ENCODE measurements at regions not wholly inside any gene's neighbourhood (a gene's known extent, or its start where the extent isn't known, plus 50 kb on each side); places are given as distances from the start of the nearest gene placed in this dataset.

- Mint-ChIP-seq H3K9me3 (ENCODE audit: low read depth) (peaks cover 12% of the 10 kb centered on the region), H3K27me3 (no peaks in the 10 kb centered on the region), H3K36me3 (ENCODE audit: insufficient read depth) (no peaks in the 10 kb centered on the region), H3K27ac (peak overlapping the region; percentile 67), H3K4me3 (ENCODE audit: low read depth) (no peak overlapping the region), H3K4me1 (ENCODE audit: low read depth) (peaks cover 22% of the 10 kb centered on the region)
- no peak for TF ChIP-seq CTCF (IDR thresholded peaks at IDR 0.05; ENCODE audit: unreplicated experiment)
- no peak for DNase-seq (ENCODE audit: low spot score, unreplicated experiment)
Observed at GRCh38 chr14:27040552-27040951, 442.7 kb upstream of the NOVA1 start.

GRCh38 chr14:27049701-27050100 lies 451.9 kb upstream of the NOVA1 start:
- Mint-ChIP-seq H3K4me1 (ENCODE audit: low read depth) (peaks cover 11% of the 10 kb centered on the region), H3K9me3 (ENCODE audit: low read depth) (peaks cover 11% of the 10 kb centered on the region), H3K27ac (no peak overlapping the region), H3K4me3 (ENCODE audit: low read depth) (no peak overlapping the region), H3K27me3 (no peaks in the 10 kb centered on the region), H3K36me3 (ENCODE audit: insufficient read depth) (no peaks in the 10 kb centered on the region)
- no peak for TF ChIP-seq CTCF (IDR thresholded peaks at IDR 0.05; ENCODE audit: unreplicated experiment)
- DNase-seq (ENCODE audit: low spot score, unreplicated experiment) = no peak

GRCh38 chr14:27050208-27050607 lies 452.4 kb upstream of the NOVA1 start:
- H3K4me3 Mint-ChIP-seq (ENCODE audit: low read depth) = no peak overlapping the region
- no peaks in the 10 kb centered on the region for H3K27me3 Mint-ChIP-seq
- peaks cover 11% of the 10 kb centered on the region for H3K9me3 Mint-ChIP-seq (ENCODE audit: low read depth)
- DNase-seq (ENCODE audit: low spot score, unreplicated experiment) = no peak
- no peak for TF ChIP-seq CTCF (IDR thresholded peaks at IDR 0.05; ENCODE audit: unreplicated experiment)
- H3K4me1 Mint-ChIP-seq (ENCODE audit: low read depth) = peaks cover 11% of the 10 kb centered on the region
- H3K27ac Mint-ChIP-seq = no peak overlapping the region
- H3K36me3 Mint-ChIP-seq (ENCODE audit: insufficient read depth) = no peaks in the 10 kb centered on the region

GRCh38 chr14:27056586-27056985 lies 458.8 kb upstream of the NOVA1 start:
- no peak for TF ChIP-seq CTCF (IDR thresholded peaks at IDR 0.05; ENCODE audit: unreplicated experiment)
- H3K4me3 Mint-ChIP-seq (ENCODE audit: low read depth) = no peak overlapping the region
- H3K27ac Mint-ChIP-seq = no peak overlapping the region
- H3K27me3 Mint-ChIP-seq = no peaks in the 10 kb centered on the region
- no peaks in the 10 kb centered on the region for H3K36me3 Mint-ChIP-seq (ENCODE audit: insufficient read depth)
- H3K4me1 Mint-ChIP-seq (ENCODE audit: low read depth) = peaks cover 1% of the 10 kb centered on the region
- peaks cover 11% of the 10 kb centered on the region for H3K9me3 Mint-ChIP-seq (ENCODE audit: low read depth)
- no peak for DNase-seq (ENCODE audit: low spot score, unreplicated experiment)

- Mint-ChIP-seq H3K27ac (no peak overlapping the region), H3K4me3 (ENCODE audit: low read depth) (no peak overlapping the region), H3K9me3 (ENCODE audit: low read depth) (no peaks in the 10 kb centered on the region)
Observed at GRCh38 chr14:27061299-27061698, 463.5 kb upstream of the NOVA1 start.

More at GRCh38 chr14:27061299-27061698, 463.5 kb upstream of the NOVA1 start:
- H3K27me3 Mint-ChIP-seq = peaks cover 7% of the 10 kb centered on the region
- TF ChIP-seq CTCF (IDR thresholded peaks at IDR 0.05; ENCODE audit: unreplicated experiment) = no peak
- no peaks in the 10 kb centered on the region for H3K4me1 Mint-ChIP-seq (ENCODE audit: low read depth)
- no peaks in the 10 kb centered on the region for H3K36me3 Mint-ChIP-seq (ENCODE audit: insufficient read depth)
- DNase-seq (ENCODE audit: low spot score, unreplicated experiment) = no peak

Data from progenitor cell of endocrine pancreas (in vitro differentiated cells).